ENCODE measurements at regions not wholly inside any gene's neighbourhood (a gene's known extent, or its start where the extent isn't known, plus 50 kb on each side); places are given as distances from the start of the nearest gene placed in this dataset.

GRCh38 chr2:22442051-22442450, 942.9 kb upstream of the KLHL29 start:
- TF ChIP-seq EZH2phosphoT487 (conservative IDR thresholded peaks at IDR 0.05; ENCODE audit: low read length) (no peak), CTCF (IDR thresholded peaks at IDR 0.05; ENCODE audit: insufficient read depth, low read length, poor library complexity, severe bottlenecking) (no peak)

GRCh38 chr2:22444281-22444680, 940.7 kb upstream of the KLHL29 start:
- Histone ChIP-seq H3K9ac (ENCODE audit: low read length) (no peak overlapping the region), H3K9me3 (ENCODE audit: insufficient read depth, low read length) (no peaks in the 10 kb centered on the region), H3K36me3 (ENCODE audit: low read length) (no peaks in the 10 kb centered on the region), H3K9me2 (replicated peaks; ENCODE audit: insufficient read depth, low read length) (no peaks in the 10 kb centered on the region), H3K79me2 (ENCODE audit: insufficient read depth, low read length) (no peaks in the 10 kb centered on the region), H4K20me1 (ENCODE audit: low read depth, low read length) (no peaks in the 10 kb centered on the region), H3K4me2 (ENCODE audit: low read depth, low read length, poor library complexity, severe bottlenecking) (no peak overlapping the region), H3K27me3 (ENCODE audit: low read length) (no peaks in the 10 kb centered on the region), H3K27ac (ENCODE audit: low read depth, low read length) (no peak overlapping the region), H3F3A (ENCODE audit: insufficient read depth) (no peaks in the 10 kb centered on the region), H2AFZ (ENCODE audit: low read depth, low read length, severe bottlenecking) (no peak overlapping the region), H3K4me3 (ENCODE audit: insufficient read depth, low read length, poor library complexity, severe bottlenecking) (no peak overlapping the region)
- TF ChIP-seq CTCF (IDR thresholded peaks at IDR 0.05; ENCODE audit: insufficient read depth, low read length, poor library complexity, severe bottlenecking) (no peak), EZH2phosphoT487 (conservative IDR thresholded peaks at IDR 0.05; ENCODE audit: low read length) (no peak)

More at GRCh38 chr2:22442051-22442450, 942.9 kb upstream of the KLHL29 start:
- Histone ChIP-seq H2AFZ (ENCODE audit: low read depth, low read length, severe bottlenecking) (no peak overlapping the region), H3K9me3 (ENCODE audit: insufficient read depth, low read length) (no peaks in the 10 kb centered on the region), H3K9ac (ENCODE audit: low read length) (no peak overlapping the region), H3K4me2 (ENCODE audit: low read depth, low read length, poor library complexity, severe bottlenecking) (no peak overlapping the region), H3K9me2 (replicated peaks; ENCODE audit: insufficient read depth, low read length) (no peaks in the 10 kb centered on the region), H3K27ac (ENCODE audit: low read depth, low read length) (no peak overlapping the region), H3K4me3 (ENCODE audit: insufficient read depth, low read length, poor library complexity, severe bottlenecking) (no peak overlapping the region), H4K20me1 (ENCODE audit: low read depth, low read length) (no peaks in the 10 kb centered on the region), H3K36me3 (ENCODE audit: low read length) (no peaks in the 10 kb centered on the region), H3F3A (ENCODE audit: insufficient read depth) (no peaks in the 10 kb centered on the region), H3K79me2 (ENCODE audit: insufficient read depth, low read length) (no peaks in the 10 kb centered on the region), H3K27me3 (ENCODE audit: low read length) (no peaks in the 10 kb centered on the region)

DNA sequence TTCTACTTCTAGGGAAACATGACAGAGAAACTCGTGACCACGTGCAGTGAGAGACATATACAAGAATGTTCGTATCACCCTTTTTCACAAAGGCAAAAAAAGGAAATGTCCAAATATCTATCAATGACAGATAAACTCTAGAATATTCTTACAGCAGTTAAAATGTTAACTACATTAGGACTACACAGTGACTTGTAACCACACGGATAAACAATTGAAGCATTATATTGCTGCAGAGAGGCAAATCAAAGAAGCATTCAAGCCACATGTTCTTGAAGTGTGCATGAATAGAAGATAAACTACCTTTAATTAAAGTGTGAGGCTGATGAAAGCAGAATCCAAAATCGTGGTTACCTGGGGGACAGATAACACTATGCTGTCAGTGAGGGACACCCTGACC, 935.3 kb upstream of the KLHL29 start:
- Histone ChIP-seq H3K9me2 (replicated peaks; ENCODE audit: insufficient read depth, low read length) (no peaks in the 10 kb centered on the region), H3K4me2 (ENCODE audit: low read depth, low read length, poor library complexity, severe bottlenecking) (no peak overlapping the region), H3K36me3 (ENCODE audit: low read length) (no peaks in the 10 kb centered on the region), H3K9ac (ENCODE audit: low read length) (no peak overlapping the region), H3K4me3 (ENCODE audit: insufficient read depth, low read length, poor library complexity, severe bottlenecking) (no peak overlapping the region), H3K27ac (ENCODE audit: low read depth, low read length) (no peak overlapping the region), H2AFZ (ENCODE audit: low read depth, low read length, severe bottlenecking) (no peak overlapping the region), H3K27me3 (ENCODE audit: low read length) (no peaks in the 10 kb centered on the region), H3K79me2 (ENCODE audit: insufficient read depth, low read length) (no peaks in the 10 kb centered on the region), H4K20me1 (ENCODE audit: low read depth, low read length) (no peaks in the 10 kb centered on the region), H3K9me3 (ENCODE audit: insufficient read depth, low read length) (no peaks in the 10 kb centered on the region), H3F3A (ENCODE audit: insufficient read depth) (no peaks in the 10 kb centered on the region)
- no peak for TF ChIP-seq EZH2phosphoT487 (conservative IDR thresholded peaks at IDR 0.05; ENCODE audit: low read length)

DNA sequence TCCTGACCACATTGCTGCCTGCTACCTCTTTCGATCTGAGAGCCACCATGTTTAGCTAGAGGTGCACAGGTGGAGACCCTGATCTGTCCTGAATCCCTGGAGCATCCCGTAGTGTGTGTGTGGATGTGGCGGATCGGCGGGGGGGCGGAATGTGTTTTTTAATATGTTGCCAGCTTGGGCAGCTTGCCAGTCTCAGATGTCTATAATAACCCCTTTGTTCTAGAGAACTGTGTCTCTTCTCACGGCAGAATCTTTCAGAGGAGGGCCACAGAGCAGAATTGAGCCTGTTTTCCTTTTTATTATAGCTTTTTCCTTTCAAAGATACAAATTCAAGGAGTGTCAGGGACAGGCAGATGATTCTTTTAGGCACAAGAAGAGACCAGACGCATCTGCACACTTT, 934.1 kb upstream of the KLHL29 start:
- no peak for TF ChIP-seq CTCF (IDR thresholded peaks at IDR 0.05; ENCODE audit: insufficient read depth, low read length, poor library complexity, severe bottlenecking)
- TF ChIP-seq EZH2phosphoT487 (conservative IDR thresholded peaks at IDR 0.05; ENCODE audit: low read length) = no peak
- H3K4me2 ChIP-seq (ENCODE audit: low read depth, low read length, poor library complexity, severe bottlenecking) = no peak overlapping the region
- H3K9ac ChIP-seq (ENCODE audit: low read length) = no peak overlapping the region
- no peaks in the 10 kb centered on the region for H3K79me2 ChIP-seq (ENCODE audit: insufficient read depth, low read length)
- no peaks in the 10 kb centered on the region for H3F3A ChIP-seq (ENCODE audit: insufficient read depth)
- no peaks in the 10 kb centered on the region for H3K9me2 ChIP-seq (replicated peaks; ENCODE audit: insufficient read depth, low read length)
- H2AFZ ChIP-seq (ENCODE audit: low read depth, low read length, severe bottlenecking) = no peak overlapping the region
- no peak overlapping the region for H3K27ac ChIP-seq (ENCODE audit: low read depth, low read length)
- no peaks in the 10 kb centered on the region for H4K20me1 ChIP-seq (ENCODE audit: low read depth, low read length)
- H3K27me3 ChIP-seq (ENCODE audit: low read length) = no peaks in the 10 kb centered on the region
- no peaks in the 10 kb centered on the region for H3K36me3 ChIP-seq (ENCODE audit: low read length)
- no peaks in the 10 kb centered on the region for H3K9me3 ChIP-seq (ENCODE audit: insufficient read depth, low read length)
- H3K4me3 ChIP-seq (ENCODE audit: insufficient read depth, low read length, poor library complexity, severe bottlenecking) = no peak overlapping the region
